ENCODE measurements at regions not wholly inside any gene's neighbourhood (a gene's known extent, or its start where the extent isn't known, plus 50 kb on each side); places are given as distances from the start of the nearest gene placed in this dataset.

- DNase-seq (ENCODE audit: low spot score) (no peak), ATAC-seq (no peak)
- H3K4me3 Mint-ChIP-seq = no peak overlapping the region
- peaks cover 8 to 20% of the 10 kb centered on the region in 2 donors for H3K27me3 Mint-ChIP-seq
- H3K27ac Mint-ChIP-seq = no peak overlapping the region
- H3K36me3 Mint-ChIP-seq = no peaks in the 10 kb centered on the region
- H3K9me3 Mint-ChIP-seq = no peaks in the 10 kb centered on the region
- H3K4me1 Mint-ChIP-seq (ENCODE audit: low read depth in 2 of 2) = no peaks in the 10 kb centered on the region
These were observed 68.1 kb downstream of the TEKT4 start for GRCh38 chr2:94939349-94939748.

- no peaks in the 10 kb centered on the region for H3K36me3 Mint-ChIP-seq
- H3K4me1 Mint-ChIP-seq (ENCODE audit: low read depth in 2 of 2) = no peaks in the 10 kb centered on the region
- peaks cover 5% of the 10 kb centered on the region for H3K9me3 Mint-ChIP-seq
- ATAC-seq (no peak), DNase-seq (ENCODE audit: low spot score) (no peak)
- H3K27me3 Mint-ChIP-seq = peaks cover 5 to 20% of the 10 kb centered on the region in 2 donors
- H3K4me3 Mint-ChIP-seq = no peak overlapping the region
- H3K27ac Mint-ChIP-seq = no peak overlapping the region
These were observed 76.1 kb downstream of the TEKT4 start for GRCh38 chr2:94947097-94948016.

GRCh38 chr2:94955702-94956101, 69.8 kb upstream of the MAL start:
- no peaks in the 10 kb centered on the region for H3K36me3 Mint-ChIP-seq
- no peaks in the 10 kb centered on the region for H3K4me1 Mint-ChIP-seq (ENCODE audit: low read depth in 2 of 2)
- no peak overlapping the region for H3K27ac Mint-ChIP-seq
- H3K4me3 Mint-ChIP-seq = no peak overlapping the region
- H3K27me3 Mint-ChIP-seq = peaks cover 9 to 10% of the 10 kb centered on the region in 2 donors
- DNase-seq (ENCODE audit: low spot score) (no peak), ATAC-seq (no peak)
- H3K9me3 Mint-ChIP-seq = no peaks in the 10 kb centered on the region

- H3K4me3 Mint-ChIP-seq = no peak overlapping the region
- DNase-seq (ENCODE audit: low spot score) (no peak), ATAC-seq (no peak)
- H3K9me3 Mint-ChIP-seq = no peaks in the 10 kb centered on the region
- no peaks in the 10 kb centered on the region for H3K4me1 Mint-ChIP-seq (ENCODE audit: low read depth in 2 of 2)
- H3K36me3 Mint-ChIP-seq = no peaks in the 10 kb centered on the region
- no peak overlapping the region for H3K27ac Mint-ChIP-seq
- H3K27me3 Mint-ChIP-seq = peaks cover 16% of the 10 kb centered on the region in 2 donors
These were observed 68.6 kb upstream of the MAL start for GRCh38 chr2:94956797-94957391.

- no peaks in the 10 kb centered on the region for H3K9me3 Mint-ChIP-seq
- DNase-seq (ENCODE audit: low spot score) (no peak), ATAC-seq (no peak)
These were observed 67.3 kb upstream of the MAL start for GRCh38 chr2:94958245-94958644.

GRCh38 chr2:94960266-94960665, 65.2 kb upstream of the MAL start:
- peaks cover 15 to 32% of the 10 kb centered on the region in 2 donors for H3K27me3 Mint-ChIP-seq
- H3K36me3 Mint-ChIP-seq = no peaks in the 10 kb centered on the region
- no peaks in the 10 kb centered on the region for H3K9me3 Mint-ChIP-seq
- DNase-seq (ENCODE audit: low spot score) (no peak), ATAC-seq (no peak)
- H3K27ac Mint-ChIP-seq = no peak overlapping the region
- no peak overlapping the region for H3K4me3 Mint-ChIP-seq
- H3K4me1 Mint-ChIP-seq (ENCODE audit: low read depth in 2 of 2) = no peaks in the 10 kb centered on the region

More at GRCh38 chr2:94958245-94958644, 67.3 kb upstream of the MAL start:
- H3K36me3 Mint-ChIP-seq = no peaks in the 10 kb centered on the region
- no peak overlapping the region for H3K27ac Mint-ChIP-seq
- no peak overlapping the region for H3K4me3 Mint-ChIP-seq
- no peaks in the 10 kb centered on the region for H3K4me1 Mint-ChIP-seq (ENCODE audit: low read depth in 2 of 2)
- peaks cover 14 to 19% of the 10 kb centered on the region in 2 donors for H3K27me3 Mint-ChIP-seq

- Mint-ChIP-seq H3K36me3 (no peaks in the 10 kb centered on the region), H3K27me3 (peaks cover 15 to 32% of the 10 kb centered on the region in 2 donors), H3K4me3 (no peak overlapping the region), H3K4me1 (ENCODE audit: low read depth in 2 of 2) (no peaks in the 10 kb centered on the region), H3K27ac (no peak overlapping the region), H3K9me3 (no peaks in the 10 kb centered on the region)
- ATAC-seq (peak in 1 of 2 donors; percentile 28), DNase-seq (ENCODE audit: low spot score) (no peak)
These were observed 64.8 kb upstream of the MAL start for GRCh38 chr2:94960751-94961150.

GRCh38 chr2:94964193-94964592, 61.3 kb upstream of the MAL start:
- Mint-ChIP-seq H3K9me3 (no peaks in the 10 kb centered on the region), H3K36me3 (no peaks in the 10 kb centered on the region), H3K4me3 (no peak overlapping the region), H3K27ac (no peak overlapping the region), H3K4me1 (ENCODE audit: low read depth in 2 of 2) (no peaks in the 10 kb centered on the region), H3K27me3 (peaks cover 16 to 31% of the 10 kb centered on the region in 2 donors)
- ATAC-seq (peak in 1 of 2 donors; percentile 40), DNase-seq (ENCODE audit: low spot score) (no peak)

GRCh38 chr2:94966689-94967088, 58.8 kb upstream of the MAL start:
- Mint-ChIP-seq H3K27ac (no peak overlapping the region), H3K36me3 (no peaks in the 10 kb centered on the region), H3K27me3 (peaks cover 11 to 35% of the 10 kb centered on the region in 2 donors), H3K4me1 (ENCODE audit: low read depth in 2 of 2) (no peaks in the 10 kb centered on the region), H3K9me3 (no peaks in the 10 kb centered on the region), H3K4me3 (no peak overlapping the region)
- ATAC-seq (no peak), DNase-seq (ENCODE audit: low spot score) (no peak)

GRCh38 chr2:94970353-94970752, 55.2 kb upstream of the MAL start:
- H3K36me3 Mint-ChIP-seq = no peaks in the 10 kb centered on the region
- no peaks in the 10 kb centered on the region for H3K4me1 Mint-ChIP-seq (ENCODE audit: low read depth in 2 of 2)
- H3K9me3 Mint-ChIP-seq = no peaks in the 10 kb centered on the region
- ATAC-seq = no peak
- H3K27me3 Mint-ChIP-seq = peaks cover 12 to 31% of the 10 kb centered on the region in 2 donors
- no peak overlapping the region for H3K27ac Mint-ChIP-seq
- DNase-seq (ENCODE audit: low spot score) = no peak
- no peak overlapping the region for H3K4me3 Mint-ChIP-seq

Measured in natural killer cell treated with Interleukin-12 subunit alpha and Interleukin-12 subunit beta and Interleukin-15 and Interleukin-18, amount 100 ng/mL, for 72 hours (primary cell).